ENCODE measurements at regions not wholly inside any gene's neighbourhood (a gene's known extent, or its start where the extent isn't known, plus 50 kb on each side); places are given as distances from the start of the nearest gene placed in this dataset.

DNA sequence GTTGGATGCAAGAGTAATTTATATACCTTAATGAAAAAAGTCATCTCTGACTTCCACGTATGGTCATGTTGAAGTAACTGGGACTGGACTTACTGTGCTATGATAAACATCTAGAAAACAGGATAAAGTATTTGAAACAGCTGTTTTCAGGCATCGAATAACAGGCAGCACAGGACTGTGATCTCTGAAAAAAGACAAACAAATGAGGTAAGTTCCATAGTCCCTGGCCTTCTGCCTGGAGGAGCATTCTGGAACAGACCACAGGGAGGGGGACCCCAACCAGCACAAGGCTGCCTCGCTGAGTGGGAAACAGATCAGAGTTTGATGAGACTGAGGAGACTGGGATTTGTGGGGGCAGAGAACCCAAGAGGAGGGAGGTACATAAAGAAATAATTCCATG, 89.1 kb upstream of the HABP2 start (continued):
- TF ChIP-seq, protein P1, sequence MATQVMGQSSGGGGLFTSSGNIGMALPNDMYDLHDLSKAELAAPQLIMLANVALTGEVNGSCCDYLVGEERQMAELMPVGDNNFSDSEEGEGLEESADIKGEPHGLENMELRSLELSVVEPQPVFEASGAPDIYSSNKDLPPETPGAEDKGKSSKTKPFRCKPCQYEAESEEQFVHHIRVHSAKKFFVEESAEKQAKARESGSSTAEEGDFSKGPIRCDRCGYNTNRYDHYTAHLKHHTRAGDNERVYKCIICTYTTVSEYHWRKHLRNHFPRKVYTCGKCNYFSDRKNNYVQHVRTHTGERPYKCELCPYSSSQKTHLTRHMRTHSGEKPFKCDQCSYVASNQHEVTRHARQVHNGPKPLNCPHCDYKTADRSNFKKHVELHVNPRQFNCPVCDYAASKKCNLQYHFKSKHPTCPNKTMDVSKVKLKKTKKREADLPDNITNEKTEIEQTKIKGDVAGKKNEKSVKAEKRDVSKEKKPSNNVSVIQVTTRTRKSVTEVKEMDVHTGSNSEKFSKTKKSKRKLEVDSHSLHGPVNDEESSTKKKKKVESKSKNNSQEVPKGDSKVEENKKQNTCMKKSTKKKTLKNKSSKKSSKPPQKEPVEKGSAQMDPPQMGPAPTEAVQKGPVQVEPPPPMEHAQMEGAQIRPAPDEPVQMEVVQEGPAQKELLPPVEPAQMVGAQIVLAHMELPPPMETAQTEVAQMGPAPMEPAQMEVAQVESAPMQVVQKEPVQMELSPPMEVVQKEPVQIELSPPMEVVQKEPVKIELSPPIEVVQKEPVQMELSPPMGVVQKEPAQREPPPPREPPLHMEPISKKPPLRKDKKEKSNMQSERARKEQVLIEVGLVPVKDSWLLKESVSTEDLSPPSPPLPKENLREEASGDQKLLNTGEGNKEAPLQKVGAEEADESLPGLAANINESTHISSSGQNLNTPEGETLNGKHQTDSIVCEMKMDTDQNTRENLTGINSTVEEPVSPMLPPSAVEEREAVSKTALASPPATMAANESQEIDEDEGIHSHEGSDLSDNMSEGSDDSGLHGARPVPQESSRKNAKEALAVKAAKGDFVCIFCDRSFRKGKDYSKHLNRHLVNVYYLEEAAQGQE (IDR thresholded peaks at IDR 0.05; ENCODE audit: unreplicated experiment): no peak
- TF ChIP-seq EZH2phosphoT487 (IDR thresholded peaks at IDR 0.05; ENCODE audit: unreplicated experiment) (no peak), POLR2AphosphoS5 (IDR thresholded peaks at IDR 0.05; ENCODE audit: low read depth) (no peak), STAT1 (IDR thresholded peaks at IDR 0.05; ENCODE audit: unreplicated experiment) (no peak), CREB1 (CRISPR knock-in tag; IDR thresholded peaks at IDR 0.05; ENCODE audit: low read depth) (no peak)

DNA sequence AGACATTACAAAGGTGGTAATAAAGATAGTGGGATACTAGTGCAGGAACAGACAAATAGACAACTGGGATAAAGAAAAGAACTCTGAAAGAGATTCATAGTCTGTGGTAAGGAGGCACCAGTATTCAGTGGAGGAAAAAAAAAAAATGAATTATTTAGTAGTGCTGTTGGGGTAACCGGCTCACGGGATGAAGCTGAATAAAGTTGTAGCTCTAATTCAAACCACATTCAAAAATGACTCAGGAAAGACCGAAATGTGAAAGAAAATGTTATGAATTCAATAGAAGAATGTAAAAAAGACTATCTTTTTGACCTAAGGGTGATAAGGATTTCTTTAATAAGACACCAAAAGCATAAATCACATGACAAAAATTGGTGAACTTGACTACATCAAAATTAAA, 83.1 kb upstream of the HABP2 start:
- Mint-ChIP-seq H3K27ac (no peak overlapping the region), H3K4me3 (no peak overlapping the region), H3K4me1 (no peaks in the 10 kb centered on the region), H3K36me3 (ENCODE audit: low read depth) (no peaks in the 10 kb centered on the region; the same call in 2 of the 3 replicates), H3K9me3 (no peaks in the 10 kb centered on the region; the same call in 2 of the 3 replicates), H3K27me3 (ENCODE audit: insufficient read depth, low read depth, poor library complexity) (no peaks in the 10 kb centered on the region)
- H3K79me2 ChIP-seq (replicated peaks; ENCODE audit: insufficient read depth): no peaks in the 10 kb centered on the region
- no peaks in the 10 kb centered on the region for H3K36me3 ChIP-seq (ENCODE audit: insufficient read depth)
- H3K4me2 ChIP-seq: no peak overlapping the region
- no peak for DNase-seq (ENCODE audit: low spot score)
- H2AFZ ChIP-seq: no peak overlapping the region
- H3K9me2 ChIP-seq (ENCODE audit: insufficient read depth): 0 out of 2 replicates have a peak, but pooled peaks cover 4% of the 10 kb centered on the region
- H3K4me1 ChIP-seq (ENCODE audit: insufficient read depth): no peaks in the 10 kb centered on the region
- H3K27me3 ChIP-seq (ENCODE audit: insufficient read depth): no peaks in the 10 kb centered on the region
- ATAC-seq: no peak
- no peaks in the 10 kb centered on the region for H3F3A ChIP-seq (replicated peaks; ENCODE audit: low read depth)
- no peak overlapping the region for H3K4me3 ChIP-seq
- no peak overlapping the region for H3K27ac ChIP-seq (ENCODE audit: low read depth)
- no peaks in the 10 kb centered on the region for H4K20me1 ChIP-seq (replicated peaks; ENCODE audit: insufficient read depth)
- no peak for TF ChIP-seq NANOG (IDR thresholded peaks at IDR 0.05; ENCODE audit: borderline replicate concordance)
- no peak for TF ChIP-seq EZH2phosphoT487 (IDR thresholded peaks at IDR 0.05; ENCODE audit: unreplicated experiment)
- TF ChIP-seq ZNF114 (CRISPR knock-in tag; IDR thresholded peaks at IDR 0.05): no peak
- TF ChIP-seq ZNF331 (CRISPR knock-in tag; IDR thresholded peaks at IDR 0.05; ENCODE audit: low read depth): no peak
- TF ChIP-seq, protein P2, sequence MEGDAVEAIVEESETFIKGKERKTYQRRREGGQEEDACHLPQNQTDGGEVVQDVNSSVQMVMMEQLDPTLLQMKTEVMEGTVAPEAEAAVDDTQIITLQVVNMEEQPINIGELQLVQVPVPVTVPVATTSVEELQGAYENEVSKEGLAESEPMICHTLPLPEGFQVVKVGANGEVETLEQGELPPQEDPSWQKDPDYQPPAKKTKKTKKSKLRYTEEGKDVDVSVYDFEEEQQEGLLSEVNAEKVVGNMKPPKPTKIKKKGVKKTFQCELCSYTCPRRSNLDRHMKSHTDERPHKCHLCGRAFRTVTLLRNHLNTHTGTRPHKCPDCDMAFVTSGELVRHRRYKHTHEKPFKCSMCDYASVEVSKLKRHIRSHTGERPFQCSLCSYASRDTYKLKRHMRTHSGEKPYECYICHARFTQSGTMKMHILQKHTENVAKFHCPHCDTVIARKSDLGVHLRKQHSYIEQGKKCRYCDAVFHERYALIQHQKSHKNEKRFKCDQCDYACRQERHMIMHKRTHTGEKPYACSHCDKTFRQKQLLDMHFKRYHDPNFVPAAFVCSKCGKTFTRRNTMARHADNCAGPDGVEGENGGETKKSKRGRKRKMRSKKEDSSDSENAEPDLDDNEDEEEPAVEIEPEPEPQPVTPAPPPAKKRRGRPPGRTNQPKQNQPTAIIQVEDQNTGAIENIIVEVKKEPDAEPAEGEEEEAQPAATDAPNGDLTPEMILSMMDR (conservative IDR thresholded peaks at IDR 0.05; ENCODE audit: low read depth in 2 of 2): no peak
- TF ChIP-seq, protein P3, sequence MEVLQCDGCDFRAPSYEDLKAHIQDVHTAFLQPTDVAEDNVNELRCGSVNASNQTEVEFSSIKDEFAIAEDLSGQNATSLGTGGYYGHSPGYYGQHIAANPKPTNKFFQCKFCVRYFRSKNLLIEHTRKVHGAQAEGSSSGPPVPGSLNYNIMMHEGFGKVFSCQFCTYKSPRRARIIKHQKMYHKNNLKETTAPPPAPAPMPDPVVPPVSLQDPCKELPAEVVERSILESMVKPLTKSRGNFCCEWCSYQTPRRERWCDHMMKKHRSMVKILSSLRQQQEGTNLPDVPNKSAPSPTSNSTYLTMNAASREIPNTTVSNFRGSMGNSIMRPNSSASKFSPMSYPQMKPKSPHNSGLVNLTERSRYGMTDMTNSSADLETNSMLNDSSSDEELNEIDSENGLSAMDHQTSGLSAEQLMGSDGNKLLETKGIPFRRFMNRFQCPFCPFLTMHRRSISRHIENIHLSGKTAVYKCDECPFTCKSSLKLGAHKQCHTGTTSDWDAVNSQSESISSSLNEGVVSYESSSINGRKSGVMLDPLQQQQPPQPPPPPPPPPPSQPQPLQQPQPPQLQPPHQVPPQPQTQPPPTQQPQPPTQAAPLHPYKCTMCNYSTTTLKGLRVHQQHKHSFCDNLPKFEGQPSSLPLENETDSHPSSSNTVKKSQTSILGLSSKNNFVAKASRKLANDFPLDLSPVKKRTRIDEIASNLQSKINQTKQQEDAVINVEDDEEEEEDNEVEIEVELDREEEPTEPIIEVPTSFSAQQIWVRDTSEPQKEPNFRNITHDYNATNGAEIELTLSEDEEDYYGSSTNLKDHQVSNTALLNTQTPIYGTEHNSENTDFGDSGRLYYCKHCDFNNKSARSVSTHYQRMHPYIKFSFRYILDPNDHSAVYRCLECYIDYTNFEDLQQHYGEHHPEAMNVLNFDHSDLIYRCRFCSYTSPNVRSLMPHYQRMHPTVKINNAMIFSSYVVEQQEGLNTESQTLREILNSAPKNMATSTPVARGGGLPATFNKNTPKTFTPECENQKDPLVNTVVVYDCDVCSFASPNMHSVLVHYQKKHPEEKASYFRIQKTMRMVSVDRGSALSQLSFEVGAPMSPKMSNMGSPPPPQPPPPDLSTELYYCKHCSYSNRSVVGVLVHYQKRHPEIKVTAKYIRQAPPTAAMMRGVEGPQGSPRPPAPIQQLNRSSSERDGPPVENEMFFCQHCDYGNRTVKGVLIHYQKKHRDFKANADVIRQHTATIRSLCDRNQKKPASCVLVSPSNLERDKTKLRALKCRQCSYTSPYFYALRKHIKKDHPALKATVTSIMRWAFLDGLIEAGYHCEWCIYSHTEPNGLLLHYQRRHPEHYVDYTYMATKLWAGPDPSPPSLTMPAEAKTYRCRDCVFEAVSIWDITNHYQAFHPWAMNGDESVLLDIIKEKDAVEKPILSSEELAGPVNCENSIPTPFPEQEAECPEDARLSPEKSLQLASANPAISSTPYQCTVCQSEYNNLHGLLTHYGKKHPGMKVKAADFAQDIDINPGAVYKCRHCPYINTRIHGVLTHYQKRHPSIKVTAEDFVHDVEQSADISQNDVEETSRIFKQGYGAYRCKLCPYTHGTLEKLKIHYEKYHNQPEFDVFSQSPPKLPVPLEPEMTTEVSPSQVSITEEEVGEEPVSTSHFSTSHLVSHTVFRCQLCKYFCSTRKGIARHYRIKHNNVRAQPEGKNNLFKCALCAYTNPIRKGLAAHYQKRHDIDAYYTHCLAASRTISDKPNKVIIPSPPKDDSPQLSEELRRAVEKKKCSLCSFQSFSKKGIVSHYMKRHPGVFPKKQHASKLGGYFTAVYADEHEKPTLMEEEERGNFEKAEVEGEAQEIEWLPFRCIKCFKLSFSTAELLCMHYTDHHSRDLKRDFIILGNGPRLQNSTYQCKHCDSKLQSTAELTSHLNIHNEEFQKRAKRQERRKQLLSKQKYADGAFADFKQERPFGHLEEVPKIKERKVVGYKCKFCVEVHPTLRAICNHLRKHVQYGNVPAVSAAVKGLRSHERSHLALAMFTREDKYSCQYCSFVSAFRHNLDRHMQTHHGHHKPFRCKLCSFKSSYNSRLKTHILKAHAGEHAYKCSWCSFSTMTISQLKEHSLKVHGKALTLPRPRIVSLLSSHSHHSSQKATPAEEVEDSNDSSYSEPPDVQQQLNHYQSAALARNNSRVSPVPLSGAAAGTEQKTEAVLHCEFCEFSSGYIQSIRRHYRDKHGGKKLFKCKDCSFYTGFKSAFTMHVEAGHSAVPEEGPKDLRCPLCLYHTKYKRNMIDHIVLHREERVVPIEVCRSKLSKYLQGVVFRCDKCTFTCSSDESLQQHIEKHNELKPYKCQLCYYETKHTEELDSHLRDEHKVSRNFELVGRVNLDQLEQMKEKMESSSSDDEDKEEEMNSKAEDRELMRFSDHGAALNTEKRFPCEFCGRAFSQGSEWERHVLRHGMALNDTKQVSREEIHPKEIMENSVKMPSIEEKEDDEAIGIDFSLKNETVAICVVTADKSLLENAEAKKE (CRISPR knock-in tag; IDR thresholded peaks at IDR 0.05): no peak
- no peak for TF ChIP-seq CREB1 (CRISPR knock-in tag; IDR thresholded peaks at IDR 0.05; ENCODE audit: low read depth)
- TF ChIP-seq STAT1 (IDR thresholded peaks at IDR 0.05; ENCODE audit: unreplicated experiment): no peak
- TF ChIP-seq, protein P1 (IDR thresholded peaks at IDR 0.05; ENCODE audit: unreplicated experiment): no peak
